NB4 (cell line): ENCODE measurements at regions not wholly inside any gene's neighbourhood (a gene's known extent, or its start where the extent isn't known, plus 50 kb on each side); places are given as distances from the start of the nearest gene placed in this dataset.
A peak's percentile ranks its signal among the peaks of the same experiment; 100 is the strongest.
"Not testable (repeated sequence)": the region's sequence is repeated elsewhere in the genome, so short reads cannot be mapped to it uniquely, and the experiment has no call there.

Source experiments
- DNase-seq: peaks from one replicate; pipeline ENCODE4 v3.0.0; 2010; ENCODE audit warnings: low read depth
- H3K4me3 ChIP-seq: one replicate; pipeline ENCODE4 v1.5.1; 2011; ENCODE audit warnings: mild to moderate bottlenecking, low read depth, low read length, moderate library complexity
- MYC ChIP-seq: IDR thresholded peaks from 2 replicates; pipeline ENCODE4 v1.6.1; 2011; ENCODE audit warnings: low read depth, low read length
- POLR2A ChIP-seq: IDR thresholded peaks from 2 replicates; pipeline ENCODE4 v1.6.1; 2011; ENCODE audit warnings: mild to moderate bottlenecking; ENCODE audit not compliant: insufficient read length; ENCODE audit errors: extremely low read depth
- TF ChIP-seq, protein P1 (sequence below): IDR thresholded peaks from 2 replicates; pipeline ENCODE4 v1.6.1; 2011; ENCODE audit warnings: low read depth, low read length
- TF ChIP-seq, protein P2 (sequence below): IDR thresholded peaks from one replicate; pipeline ENCODE4 v1.5.1; 2012; ENCODE audit warnings: low read depth, low read length

DNA sequence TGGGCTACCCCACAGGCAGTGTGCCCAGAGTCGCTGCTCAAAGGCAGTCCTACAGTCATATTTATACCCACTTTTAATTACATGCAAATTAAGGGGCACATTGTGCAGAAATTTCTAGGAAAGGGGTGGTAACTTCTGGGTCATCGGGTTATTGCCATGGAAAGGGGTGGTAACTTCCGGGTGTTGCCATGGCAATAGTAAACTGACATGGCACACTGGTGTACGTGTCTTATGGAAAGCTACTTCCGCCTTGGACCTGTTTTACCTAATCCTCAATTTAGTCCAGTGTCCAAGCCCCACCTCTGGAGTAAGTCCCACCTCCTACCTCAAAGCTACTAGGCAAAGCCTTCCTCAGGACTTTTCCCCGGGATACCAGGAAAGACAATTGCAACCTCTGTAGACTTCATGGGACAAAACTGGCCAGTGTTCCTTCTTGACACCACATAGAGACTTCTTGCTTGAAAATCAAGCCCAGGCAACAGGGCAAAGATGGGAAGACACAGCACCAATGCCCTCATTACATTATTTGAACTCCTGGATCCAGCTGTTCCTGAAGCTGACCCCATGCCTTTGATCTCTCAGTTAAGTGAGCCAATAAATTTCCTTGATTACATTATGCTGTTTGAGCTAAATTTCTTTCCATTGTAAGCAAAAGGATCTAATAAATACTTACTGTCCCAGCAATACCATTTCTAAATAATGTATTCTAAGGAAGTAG, 63.3 kb upstream of the AGAP1 start:
- no peak for DNase-seq
- TF ChIP-seq, protein P1, sequence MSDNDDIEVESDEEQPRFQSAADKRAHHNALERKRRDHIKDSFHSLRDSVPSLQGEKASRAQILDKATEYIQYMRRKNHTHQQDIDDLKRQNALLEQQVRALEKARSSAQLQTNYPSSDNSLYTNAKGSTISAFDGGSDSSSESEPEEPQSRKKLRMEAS: no peak
- TF ChIP-seq, protein P2, sequence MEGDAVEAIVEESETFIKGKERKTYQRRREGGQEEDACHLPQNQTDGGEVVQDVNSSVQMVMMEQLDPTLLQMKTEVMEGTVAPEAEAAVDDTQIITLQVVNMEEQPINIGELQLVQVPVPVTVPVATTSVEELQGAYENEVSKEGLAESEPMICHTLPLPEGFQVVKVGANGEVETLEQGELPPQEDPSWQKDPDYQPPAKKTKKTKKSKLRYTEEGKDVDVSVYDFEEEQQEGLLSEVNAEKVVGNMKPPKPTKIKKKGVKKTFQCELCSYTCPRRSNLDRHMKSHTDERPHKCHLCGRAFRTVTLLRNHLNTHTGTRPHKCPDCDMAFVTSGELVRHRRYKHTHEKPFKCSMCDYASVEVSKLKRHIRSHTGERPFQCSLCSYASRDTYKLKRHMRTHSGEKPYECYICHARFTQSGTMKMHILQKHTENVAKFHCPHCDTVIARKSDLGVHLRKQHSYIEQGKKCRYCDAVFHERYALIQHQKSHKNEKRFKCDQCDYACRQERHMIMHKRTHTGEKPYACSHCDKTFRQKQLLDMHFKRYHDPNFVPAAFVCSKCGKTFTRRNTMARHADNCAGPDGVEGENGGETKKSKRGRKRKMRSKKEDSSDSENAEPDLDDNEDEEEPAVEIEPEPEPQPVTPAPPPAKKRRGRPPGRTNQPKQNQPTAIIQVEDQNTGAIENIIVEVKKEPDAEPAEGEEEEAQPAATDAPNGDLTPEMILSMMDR: no peak
- TF ChIP-seq MYC (no peak), POLR2A (no peak)
- H3K4me3 ChIP-seq: no peak overlapping the region

DNA sequence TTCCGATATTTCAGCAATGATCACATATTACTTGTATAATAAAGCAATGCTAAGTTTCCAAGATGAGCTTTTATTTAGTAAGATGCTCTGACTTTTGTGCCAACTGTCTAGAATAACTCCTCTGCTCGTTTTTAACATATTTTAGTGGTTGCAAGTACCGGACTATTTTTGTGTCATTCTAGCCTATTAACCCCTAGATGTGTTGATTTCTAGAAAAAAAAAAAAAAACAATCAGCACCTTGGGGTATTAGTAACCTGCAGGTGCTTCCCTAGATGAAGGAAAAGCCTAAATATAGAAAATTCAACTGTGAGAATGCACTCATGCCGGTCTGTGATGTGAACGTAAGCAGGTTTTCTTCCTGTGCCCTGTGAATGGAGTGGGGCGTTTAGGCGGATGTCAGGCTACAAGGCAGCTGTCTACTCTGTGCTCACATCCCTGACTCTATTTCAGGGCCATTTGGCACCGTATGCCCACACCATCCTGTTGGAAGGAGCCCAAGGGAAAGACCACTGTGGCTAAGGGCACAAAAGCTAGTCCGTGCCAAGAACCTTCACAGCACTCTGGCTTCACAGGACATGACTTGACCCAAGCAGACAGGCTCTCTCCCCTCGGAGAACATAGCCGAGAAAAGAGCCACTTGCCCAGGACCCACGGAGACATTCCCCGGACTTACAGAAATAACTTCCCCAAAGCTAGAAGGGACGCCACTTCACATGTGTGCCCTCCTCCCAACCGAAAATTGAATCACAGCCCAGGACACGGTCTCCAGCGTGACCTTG, 60.9 kb upstream of the AGAP1 start:
- no peak for DNase-seq
- TF ChIP-seq, protein P2: no peak
- TF ChIP-seq POLR2A: no peak
- TF ChIP-seq MYC: no peak
- TF ChIP-seq, protein P1: no peak
- no peak overlapping the region for H3K4me3 ChIP-seq

DNA sequence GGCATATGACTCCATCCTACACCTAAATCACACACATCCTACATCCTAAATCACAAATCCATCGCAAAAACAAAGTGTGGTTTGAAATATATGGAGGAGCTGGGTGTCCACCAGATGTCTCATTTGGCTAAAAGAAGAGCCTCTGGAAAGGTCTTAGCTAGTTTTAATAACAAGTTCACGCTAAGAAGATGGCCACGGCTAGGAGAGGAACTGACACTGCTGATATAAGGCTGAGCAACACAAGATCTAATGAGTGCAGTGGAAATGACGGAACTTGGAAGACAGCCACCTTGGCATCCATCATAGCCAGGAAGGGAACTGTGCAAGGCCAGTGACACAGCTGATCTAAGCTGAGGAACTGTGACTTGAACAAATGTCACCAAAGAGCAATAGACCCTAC, 60.0 kb upstream of the AGAP1 start:
- no peak overlapping the region for H3K4me3 ChIP-seq
- peak; percentile 16 for DNase-seq
- TF ChIP-seq, protein P2: no peak
- no peak for TF ChIP-seq MYC
- TF ChIP-seq POLR2A: no peak
- TF ChIP-seq, protein P1: no peak

DNA sequence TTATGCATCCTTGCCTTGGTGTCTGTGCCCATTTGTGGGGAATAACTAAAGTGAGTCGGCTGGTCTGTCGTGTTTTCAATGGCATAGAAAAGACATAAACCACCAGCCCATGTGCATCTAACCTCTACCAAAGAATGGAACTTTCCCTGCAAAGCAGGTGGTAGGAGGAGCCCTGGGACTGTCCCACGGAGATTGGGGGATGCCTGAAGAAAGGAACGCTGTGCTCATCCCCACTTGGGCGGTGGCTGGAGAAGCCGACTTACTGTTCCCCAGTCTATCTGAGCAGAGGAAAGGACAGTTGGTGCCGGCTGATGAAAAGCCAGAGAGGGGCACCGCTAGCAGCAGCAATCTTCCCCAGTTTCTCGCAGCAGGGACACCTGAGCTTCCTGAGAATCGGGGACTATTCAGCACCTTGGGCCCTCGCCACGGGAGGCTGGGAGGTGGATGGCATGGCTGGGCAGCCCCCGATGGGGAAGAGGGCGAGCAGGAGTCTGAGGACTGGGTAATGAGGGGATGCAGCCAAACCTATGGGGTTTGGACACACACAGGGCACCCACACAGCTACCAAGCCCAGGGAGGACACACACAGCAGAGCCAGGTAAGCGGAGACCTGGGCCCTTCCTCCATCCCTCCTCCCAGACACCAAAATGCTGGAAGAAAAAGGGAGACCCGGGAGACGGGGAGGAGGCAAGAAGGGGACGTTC, 53.7 kb upstream of the AGAP1 start:
- TF ChIP-seq, protein P2: no peak
- TF ChIP-seq POLR2A (no peak), MYC (no peak)
- TF ChIP-seq, protein P1: no peak
- H3K4me3 ChIP-seq: no peak overlapping the region
- no peak for DNase-seq

DNA sequence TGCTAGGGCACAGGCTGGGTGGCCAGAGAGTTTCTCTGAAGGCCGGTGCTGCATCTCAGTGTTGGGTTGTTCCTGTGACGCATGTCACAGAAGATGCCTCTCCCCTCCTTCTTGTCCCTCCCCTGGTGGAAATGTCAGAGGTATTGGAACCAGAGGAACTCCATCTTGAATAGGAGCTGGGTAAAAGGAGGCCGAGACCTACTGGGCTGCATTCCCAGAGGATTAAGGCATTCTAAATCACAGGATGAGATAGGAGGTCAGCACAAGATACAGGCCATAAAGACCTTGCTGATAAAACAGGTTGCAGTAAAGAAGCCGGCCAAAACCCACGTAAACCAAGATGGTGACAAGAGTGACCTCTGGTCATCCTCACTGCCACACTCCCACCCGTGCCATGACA, 50.3 kb upstream of the AGAP1 start:
- DNase-seq, H3K4me3 ChIP-seq: not testable (repeated sequence)
